HepG2 (cell line): ENCODE measurements at regions not wholly inside any gene's neighbourhood (a gene's known extent, or its start where the extent isn't known, plus 50 kb on each side); places are given as distances from the start of the nearest gene placed in this dataset.
"Not testable (repeated sequence)": the region's sequence is repeated elsewhere in the genome, so short reads cannot be mapped to it uniquely, and the experiment has no call there.

ENCODE experiments used
- ATAC-seq: fragments of 200-7000 bp; cut with Tn5 transposase; 3 replicates; pipeline ENCODE4 v1.9.1; 2020; ENCODE audit warnings: mild to moderate bottlenecking, moderate library complexity
- BruUV-seq: library from RNA; stranded (reverse); fragments of 400-500 nt; replicated peaks from 2 replicates; lab custom pipeline; 2021; lab: Mats Ljungman, UMichigan
- CTCF ChIA-PET: fragments of 300-600 bp; formaldehyde crosslinking; extraction: SDS; loops from one replicate; lab custom pipeline; 2021; ENCODE audit warnings: low total read pairs, inconsistent platforms, low intra/inter-chr PET ratio; lab: Yijun Ruan, JAX
- POLR2A ChIA-PET: fragments of 350-600 bp; sonication (Branson Sonifier 250); formaldehyde crosslinking; loops from one replicate; lab custom pipeline; 2020; ENCODE audit warnings: antibody characterized with exemption, inconsistent platforms; lab: Yijun Ruan, JAX
- DNase-seq: peaks from one replicate; pipeline ENCODE4 v3.0.0-alpha.2; 2015; ENCODE audit warnings: low spot score
- FAIRE-seq: peaks from 3 replicates; lab custom pipeline; 2011; peaks lifted over from hg19 to GRCh38; lab: Jason Lieb, UNC
- H2AFZ ChIP-seq: one replicate; pipeline ENCODE4 v1.6.1; 2011; ENCODE audit warnings: low read length, inconsistent platforms
- H3K27ac ChIP-seq: fragments of 300-600 bp; 3 replicates; pipeline ENCODE4 v1.8.0; 2011; ENCODE audit warnings: mixed run types, mild to moderate bottlenecking, mixed read lengths, low read length, inconsistent platforms; ENCODE audit not compliant: insufficient read depth; ENCODE audit errors: extremely low read length
- H3K27me3 ChIP-seq, 2 experiments: fragments of 200-600 bp in 1 of 2; 2 replicates in 1 of 2; 3 replicates in 1 of 2; pipeline versions ENCODE4 v1.6.0 to v1.8.0; 2011; ENCODE audit warnings: low read length in 2 of 2, mild to moderate bottlenecking in 2 of 2, moderate library complexity in 2 of 2, inconsistent platforms in 1 of 2; ENCODE audit not compliant: insufficient read depth in 2 of 2, control insufficient read depth in 1 of 2
- H3K36me3 ChIP-seq, 2 experiments: fragments of 200-600 bp in 1 of 2; replicated peaks in 1 of 2; 2 replicates in 1 of 2; 3 replicates in 1 of 2; pipeline versions ENCODE4 v1.5.1 to v1.8.0; 2011; ENCODE audit warnings: low read length in 2 of 2, inconsistent platforms in 1 of 2; ENCODE audit not compliant: insufficient read depth in 2 of 2, control insufficient read depth in 1 of 2
- H3K4me1 ChIP-seq: 2 replicates; pipeline ENCODE4 v1.5.1; 2012; ENCODE audit warnings: low read length, inconsistent platforms; ENCODE audit not compliant: insufficient read depth
- H3K4me2 ChIP-seq: 2 replicates; pipeline ENCODE4 v1.6.0; 2011; ENCODE audit warnings: low read depth, low read length, inconsistent platforms
- H3K4me3 ChIP-seq, 3 experiments: fragments of 200-600 bp in 1 of 3; sonication (generic), shearing (Covaris generic) in 1 of 3; replicated peaks in 1 of 3; 2 replicates each; pipeline ENCODE4 v1.5.1; 2011 to 2016; ENCODE audit warnings: low read length in 3 of 3, inconsistent platforms in 2 of 3, low read depth in 2 of 3, mild to moderate bottlenecking in 2 of 3, control low read depth in 1 of 3, mixed read lengths in 1 of 3; ENCODE audit not compliant: insufficient read depth in 1 of 3
- H3K79me2 ChIP-seq: one replicate; pipeline ENCODE4 v1.6.1; 2011; ENCODE audit warnings: low read length, inconsistent platforms; ENCODE audit not compliant: insufficient read depth
- H3K9ac ChIP-seq: 2 replicates; pipeline ENCODE4 v1.6.0; 2011; ENCODE audit warnings: mild to moderate bottlenecking, low read depth, low read length, inconsistent platforms; ENCODE audit not compliant: insufficient read depth
- H3K9me3 ChIP-seq: 2 replicates; pipeline ENCODE4 v1.5.1; 2012; ENCODE audit warnings: mild to moderate bottlenecking, low read length
- H4K20me1 ChIP-seq: 2 replicates; pipeline ENCODE4 v1.6.0; 2011; ENCODE audit warnings: inconsistent platforms, mild to moderate bottlenecking, low read length, moderate library complexity; ENCODE audit not compliant: insufficient read depth
- WGBS: methylation state at CpG from one replicate; pipeline ENCODE4 v1.1.6; 2017; ENCODE audit warnings: low lambda C conversion rate; 5-methylcytosine and 5-hydroxymethylcytosine counted together
- in situ Hi-C: cut with HindIII; loops from 2 replicates; pipeline ENCODE4 v1.10.0; 2017; ENCODE audit warnings: low pct_unique_long_range_greater_than_20kb; ENCODE audit not compliant: extremely low pct_ligation_motif_present
- intact Hi-C: fragments of 100-400 bp; cut with micrococcal nuclease; formaldehyde crosslinking; loops from one replicate; pipeline ENCODE4 v1.10.0; 2022; ENCODE audit not compliant: unreplicated experiment
- TF ChIP-seq, protein P1 (sequence below): IDR thresholded peaks from 2 replicates; pipeline ENCODE4 v1.4.0; 2020; ENCODE audit warnings: mild to moderate bottlenecking, missing genetic modification reagents

DNA sequence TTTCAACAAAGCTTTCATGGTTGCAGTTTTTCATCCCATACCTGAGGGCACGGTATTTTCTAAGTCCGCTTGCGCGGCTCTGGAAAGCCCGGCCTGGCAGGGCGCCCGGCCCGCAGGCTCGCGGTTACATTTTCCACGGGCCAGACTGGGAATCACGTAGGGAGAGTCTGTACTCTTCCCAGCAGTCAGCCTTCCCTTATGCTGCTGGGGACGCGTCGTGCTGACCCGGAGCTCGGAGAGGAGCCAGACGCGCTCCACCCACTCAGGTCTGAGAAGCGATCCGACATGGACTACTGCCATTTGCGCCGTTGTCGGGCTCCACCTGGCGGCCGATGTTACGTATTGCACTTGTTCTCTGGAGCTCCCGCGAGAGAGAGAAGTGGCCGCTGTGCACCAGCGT, 435.9 kb downstream of the SPATA31A1 start (continued):
- TF ChIP-seq, protein P1, sequence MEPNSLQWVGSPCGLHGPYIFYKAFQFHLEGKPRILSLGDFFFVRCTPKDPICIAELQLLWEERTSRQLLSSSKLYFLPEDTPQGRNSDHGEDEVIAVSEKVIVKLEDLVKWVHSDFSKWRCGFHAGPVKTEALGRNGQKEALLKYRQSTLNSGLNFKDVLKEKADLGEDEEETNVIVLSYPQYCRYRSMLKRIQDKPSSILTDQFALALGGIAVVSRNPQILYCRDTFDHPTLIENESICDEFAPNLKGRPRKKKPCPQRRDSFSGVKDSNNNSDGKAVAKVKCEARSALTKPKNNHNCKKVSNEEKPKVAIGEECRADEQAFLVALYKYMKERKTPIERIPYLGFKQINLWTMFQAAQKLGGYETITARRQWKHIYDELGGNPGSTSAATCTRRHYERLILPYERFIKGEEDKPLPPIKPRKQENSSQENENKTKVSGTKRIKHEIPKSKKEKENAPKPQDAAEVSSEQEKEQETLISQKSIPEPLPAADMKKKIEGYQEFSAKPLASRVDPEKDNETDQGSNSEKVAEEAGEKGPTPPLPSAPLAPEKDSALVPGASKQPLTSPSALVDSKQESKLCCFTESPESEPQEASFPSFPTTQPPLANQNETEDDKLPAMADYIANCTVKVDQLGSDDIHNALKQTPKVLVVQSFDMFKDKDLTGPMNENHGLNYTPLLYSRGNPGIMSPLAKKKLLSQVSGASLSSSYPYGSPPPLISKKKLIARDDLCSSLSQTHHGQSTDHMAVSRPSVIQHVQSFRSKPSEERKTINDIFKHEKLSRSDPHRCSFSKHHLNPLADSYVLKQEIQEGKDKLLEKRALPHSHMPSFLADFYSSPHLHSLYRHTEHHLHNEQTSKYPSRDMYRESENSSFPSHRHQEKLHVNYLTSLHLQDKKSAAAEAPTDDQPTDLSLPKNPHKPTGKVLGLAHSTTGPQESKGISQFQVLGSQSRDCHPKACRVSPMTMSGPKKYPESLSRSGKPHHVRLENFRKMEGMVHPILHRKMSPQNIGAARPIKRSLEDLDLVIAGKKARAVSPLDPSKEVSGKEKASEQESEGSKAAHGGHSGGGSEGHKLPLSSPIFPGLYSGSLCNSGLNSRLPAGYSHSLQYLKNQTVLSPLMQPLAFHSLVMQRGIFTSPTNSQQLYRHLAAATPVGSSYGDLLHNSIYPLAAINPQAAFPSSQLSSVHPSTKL (CRISPR knock-in tag), result 0 out of 2 replicates have a peak, but pooled peaks have one; percentile 12

DNA sequence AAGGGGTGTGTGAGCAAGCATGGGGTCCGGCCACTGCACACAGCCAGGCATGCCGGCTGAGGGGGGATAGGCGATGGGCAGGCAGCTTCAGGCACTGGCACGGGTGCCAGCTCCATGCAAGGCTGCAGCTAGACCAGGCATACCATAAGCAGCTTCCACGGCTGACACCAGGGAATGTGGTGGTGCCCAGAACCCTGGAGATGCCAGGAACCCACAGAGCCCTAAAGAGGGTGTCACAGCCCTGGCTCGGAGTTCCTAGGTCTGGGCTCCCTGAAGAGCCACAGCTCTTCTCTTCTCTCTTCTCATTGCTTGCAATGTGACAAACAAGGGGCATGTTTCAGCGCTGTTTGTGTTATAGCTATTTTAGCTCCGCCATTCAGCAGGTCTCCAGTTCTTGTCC, 442.5 kb downstream of the SPATA31A1 start:
- H3K79me2 ChIP-seq, H2AFZ ChIP-seq, ATAC-seq, H3K27me3 ChIP-seq, H3K4me1 ChIP-seq, H3K9me3 ChIP-seq, H3K4me3 ChIP-seq, intact Hi-C loops, POLR2A ChIA-PET, DNase-seq, H4K20me1 ChIP-seq, H3K9ac ChIP-seq, FAIRE-seq, H3K27ac ChIP-seq, BruUV-seq, in situ Hi-C loops, H3K36me3 ChIP-seq, CTCF ChIA-PET, H3K4me2 ChIP-seq: not testable (repeated sequence)
- WGBS, result no CpG with 5 or more reads among the region's 8 CpGs

DNA sequence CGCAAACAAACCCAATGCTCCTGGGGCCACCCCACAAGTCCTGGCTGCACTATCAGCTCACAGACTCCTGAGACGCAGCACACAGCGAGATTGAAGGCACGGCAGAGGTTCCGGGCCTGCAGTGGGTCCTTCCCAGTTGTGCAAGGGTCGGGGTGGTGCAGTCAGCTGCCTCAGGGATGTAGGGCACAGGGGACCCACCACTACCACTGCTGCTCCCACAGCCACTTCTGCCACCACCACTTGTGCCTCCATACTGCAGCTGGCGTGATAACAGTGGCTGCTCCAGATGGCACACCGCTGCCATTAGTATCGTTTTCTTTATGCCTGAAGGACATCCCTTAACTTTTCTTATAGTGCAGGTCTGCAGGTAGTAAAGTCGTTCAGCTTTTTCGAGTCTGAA, 443.8 kb downstream of the SPATA31A1 start:
- H3K9ac ChIP-seq, H3K79me2 ChIP-seq, intact Hi-C loops, in situ Hi-C loops, H3K4me1 ChIP-seq, ATAC-seq, H3K4me2 ChIP-seq, DNase-seq, H3K27ac ChIP-seq, H3K9me3 ChIP-seq, BruUV-seq, H3K4me3 ChIP-seq, H3K27me3 ChIP-seq, H3K36me3 ChIP-seq, H2AFZ ChIP-seq, POLR2A ChIA-PET, H4K20me1 ChIP-seq, FAIRE-seq, CTCF ChIA-PET: not testable (repeated sequence)
- 20% methylated on average over 7 of the region's 11 CpGs for WGBS

DNA sequence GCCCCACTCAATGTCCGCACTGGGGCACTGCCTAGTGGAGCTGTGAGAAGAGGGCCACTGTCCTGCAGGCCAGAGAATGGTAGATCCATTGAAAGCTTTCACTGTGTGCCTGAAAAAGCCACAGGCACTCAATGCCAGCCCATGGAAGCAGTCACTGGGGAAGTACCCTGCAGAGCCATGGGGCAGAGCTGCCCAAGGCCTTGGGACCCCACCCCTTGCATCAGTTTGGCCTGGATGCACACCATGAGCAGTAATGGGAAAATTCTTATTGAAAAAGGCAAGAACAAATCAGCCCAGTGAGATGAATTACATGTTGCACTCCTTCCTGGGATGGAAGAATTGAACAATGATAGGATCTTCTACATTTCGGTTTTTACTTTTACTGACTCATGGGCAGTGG, 447.1 kb downstream of the SPATA31A1 start:
- CTCF ChIA-PET, FAIRE-seq: not testable (repeated sequence)
- no CpG with 5 or more reads among the region's 2 CpGs for WGBS

More for the DNA sequence above, 447.1 kb downstream of the SPATA31A1 start:
- H2AFZ ChIP-seq, H4K20me1 ChIP-seq, H3K4me1 ChIP-seq, intact Hi-C loops, H3K9ac ChIP-seq, in situ Hi-C loops, H3K4me3 ChIP-seq, H3K36me3 ChIP-seq, BruUV-seq, H3K4me2 ChIP-seq, H3K79me2 ChIP-seq, DNase-seq, H3K27me3 ChIP-seq, H3K27ac ChIP-seq, H3K9me3 ChIP-seq, ATAC-seq, POLR2A ChIA-PET: not testable (repeated sequence)
